Gastrocnemius medialis (tissue), 4 donors: ENCODE measurements at regions not wholly inside any gene's neighbourhood (a gene's known extent, or its start where the extent isn't known, plus 50 kb on each side); places are given as distances from the start of the nearest gene placed in this dataset.

ENCODE experiments used
- CTCF ChIP-seq, 5 experiments: fragments of 450-650 bp in 3 of 5; fragments of 200-600 bp in 2 of 5; sonication (generic) in 2 of 5; IDR thresholded peaks in 4 of 5; conservative IDR thresholded peaks in 1 of 5; 1 replicate in 4 of 5; 2 replicates in 1 of 5; pipeline ENCODE4 v1.5.1; 2016 to 2019; ENCODE audit warnings: antibody characterized with exemption in 5 of 5, mild to moderate bottlenecking in 3 of 5, moderate library complexity in 3 of 5
- POLR2A ChIP-seq, 2 donors: fragments of 450-650 bp; IDR thresholded peaks; one replicate each; pipeline ENCODE4 v1.6.1; 2017; ENCODE audit warnings: antibody characterized with exemption in 2 of 2, mild to moderate bottlenecking in 2 of 2, moderate library complexity in 2 of 2

DNA sequence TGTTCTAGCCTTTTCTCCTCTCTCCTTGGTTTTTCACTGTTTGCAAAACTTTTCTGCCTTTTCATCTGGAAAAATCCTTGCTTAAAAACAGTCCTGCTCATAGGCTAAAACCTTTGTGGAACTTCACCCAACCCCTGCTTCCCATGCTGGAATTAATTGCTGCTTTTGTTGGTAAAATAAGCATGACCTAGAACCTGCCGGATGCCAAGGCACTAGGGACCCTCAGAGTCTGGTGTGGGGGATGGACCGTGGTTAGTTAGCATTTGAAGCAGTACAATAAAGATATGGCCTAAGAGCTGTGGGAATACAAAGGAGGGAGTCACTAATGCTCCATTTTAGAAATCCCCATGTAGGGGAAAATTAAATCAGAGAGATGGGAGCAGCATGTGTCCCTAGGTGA lies 326.3 kb downstream of the KCNRG start:
- no peak for TF ChIP-seq POLR2A (IDR thresholded peaks at IDR 0.05)
- no peak for TF ChIP-seq CTCF (IDR thresholded peaks at IDR 0.05 in 4 of 5, conservative IDR thresholded peaks at IDR 0.05 in 1 of 5)
